GM23338 (cell line): ENCODE measurements at regions not wholly inside any gene's neighbourhood (a gene's known extent, or its start where the extent isn't known, plus 50 kb on each side); places are given as distances from the start of the nearest gene placed in this dataset.

Experiments
- CREB1 ChIP-seq: fragments of 250-450 bp; sonication (Bioruptor Pico); IDR thresholded peaks from 2 replicates; pipeline ENCODE4 v1.5.0; 2020; ENCODE audit warnings: low read depth, mild to moderate bottlenecking, moderate library complexity
- CTCF ChIP-seq, 2 experiments: fragments of 200-600 bp in 1 of 2; sonication (generic) in 1 of 2; conservative IDR thresholded peaks; 2 replicates each; pipeline versions ENCODE4 v1.5.1 to v1.6.1; 2016 to 2017; ENCODE audit warnings: antibody characterized with exemption in 2 of 2, low read depth in 2 of 2, mild to moderate bottlenecking in 2 of 2, moderate library complexity in 1 of 2
- ETS1 ChIP-seq: IDR thresholded peaks from 2 replicates; pipeline ENCODE4 v1.6.1; 2016; ENCODE audit warnings: antibody characterized with exemption
- EZH2 ChIP-seq: fragments of 200-600 bp; sonication (generic); IDR thresholded peaks from one replicate; pipeline ENCODE4 v1.8.0; 2017; ENCODE audit warnings: antibody characterized with exemption, mild to moderate bottlenecking, low read depth; ENCODE audit not compliant: unreplicated experiment
- EZH2phosphoT487 ChIP-seq: fragments of 200-600 bp; sonication (generic); IDR thresholded peaks from one replicate; pipeline ENCODE4 v1.8.1; 2018; ENCODE audit warnings: antibody characterized with exemption; ENCODE audit not compliant: unreplicated experiment
- JUNB ChIP-seq: IDR thresholded peaks from one replicate; pipeline ENCODE4 v1.6.1; 2016; ENCODE audit warnings: antibody characterized with exemption; ENCODE audit not compliant: unreplicated experiment
- NANOG ChIP-seq: IDR thresholded peaks from 2 replicates; pipeline ENCODE4 v1.6.1; 2016; ENCODE audit warnings: antibody characterized with exemption, borderline replicate concordance
- POLR2AphosphoS5 ChIP-seq: IDR thresholded peaks from 2 replicates; pipeline ENCODE4 v1.6.1; 2016; ENCODE audit warnings: antibody characterized with exemption, low read depth
- REST ChIP-seq: IDR thresholded peaks from one replicate; pipeline ENCODE4 v1.6.1; 2018; ENCODE audit warnings: antibody characterized with exemption; ENCODE audit not compliant: unreplicated experiment
- ZNF114 ChIP-seq: fragments of 250-450 bp; sonication (Bioruptor Pico); IDR thresholded peaks from 2 replicates; pipeline ENCODE4 v1.5.0; 2020; ENCODE audit warnings: mild to moderate bottlenecking, moderate library complexity
- ZNF331 ChIP-seq: fragments of 250-450 bp; sonication (Bioruptor Pico); IDR thresholded peaks from 2 replicates; pipeline ENCODE4 v1.5.0; 2020; ENCODE audit warnings: low read depth, mild to moderate bottlenecking, moderate library complexity
- ZNF462 ChIP-seq: fragments of 250-450 bp; sonication (Bioruptor Pico); IDR thresholded peaks from 2 replicates; pipeline ENCODE4 v1.5.0; 2020; ENCODE audit warnings: mild to moderate bottlenecking, moderate library complexity

- no peak for TF ChIP-seq POLR2AphosphoS5
- TF ChIP-seq CREB1 = no peak
- TF ChIP-seq EZH2phosphoT487 = no peak
- TF ChIP-seq CTCF (conservative IDR thresholded peaks at IDR 0.05; ENCODE audit: low read depth in 2 of 2) = no peak
- TF ChIP-seq EZH2 = no peak
- no peak for TF ChIP-seq REST
- no peak for TF ChIP-seq ETS1
- TF ChIP-seq ZNF331 (CRISPR knock-in tag) = no peak
- TF ChIP-seq JUNB = no peak
- no peak for TF ChIP-seq ZNF114 (CRISPR knock-in tag)
- TF ChIP-seq ZNF462 (CRISPR knock-in tag) = no peak
- no peak for TF ChIP-seq NANOG
These were observed 565.1 kb downstream of the C6orf118 start for GRCh38 chr6:164744301-164744700.
